GM19240 (cell line): ENCODE measurements at regions not wholly inside any gene's neighbourhood (a gene's known extent, or its start where the extent isn't known, plus 50 kb on each side); places are given as distances from the start of the nearest gene placed in this dataset.
"Not testable (repeated sequence)": the region's sequence is repeated elsewhere in the genome, so short reads cannot be mapped to it uniquely, and the experiment has no call there.

Experiments used
- DNase-seq: peaks from one replicate; pipeline ENCODE4 v3.0.0; 2011; ENCODE audit warnings: low spot score; ENCODE audit not compliant: insufficient read length

GRCh38 chr1:187816646-187817045 lies 987.9 kb downstream of the PLA2G4A start:
- DNase-seq = no peak

DNA sequence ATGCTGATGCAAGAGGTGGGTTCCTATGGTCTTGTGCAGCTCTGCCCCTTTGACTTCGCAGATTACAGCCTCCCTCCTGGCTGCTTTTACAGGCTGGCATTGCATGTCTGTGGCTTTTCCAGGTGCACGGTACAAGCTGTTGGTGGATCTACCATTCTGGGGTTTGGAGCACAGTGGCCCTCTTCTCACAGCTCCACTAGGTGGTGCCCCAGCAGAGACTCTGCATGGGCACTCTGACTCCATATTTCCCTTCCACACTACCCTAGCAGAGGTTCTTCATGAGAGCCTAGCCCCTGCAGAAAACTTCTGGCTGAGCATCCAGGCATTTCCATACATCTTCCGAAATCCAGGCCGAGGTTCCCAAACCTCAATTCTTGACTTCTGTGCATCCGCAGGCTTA lies 989.0 kb downstream of the PLA2G4A start:
- no peak for DNase-seq

- no peak for DNase-seq
Observed at GRCh38 chr1:187819086-187819485, 990.3 kb downstream of the PLA2G4A start.

GRCh38 chr1:187836557-187836956 lies 1007.8 kb downstream of the PLA2G4A start:
- DNase-seq = no peak

GRCh38 chr1:187837787-187838186 lies 1009.0 kb downstream of the PLA2G4A start:
- no peak for DNase-seq

DNA sequence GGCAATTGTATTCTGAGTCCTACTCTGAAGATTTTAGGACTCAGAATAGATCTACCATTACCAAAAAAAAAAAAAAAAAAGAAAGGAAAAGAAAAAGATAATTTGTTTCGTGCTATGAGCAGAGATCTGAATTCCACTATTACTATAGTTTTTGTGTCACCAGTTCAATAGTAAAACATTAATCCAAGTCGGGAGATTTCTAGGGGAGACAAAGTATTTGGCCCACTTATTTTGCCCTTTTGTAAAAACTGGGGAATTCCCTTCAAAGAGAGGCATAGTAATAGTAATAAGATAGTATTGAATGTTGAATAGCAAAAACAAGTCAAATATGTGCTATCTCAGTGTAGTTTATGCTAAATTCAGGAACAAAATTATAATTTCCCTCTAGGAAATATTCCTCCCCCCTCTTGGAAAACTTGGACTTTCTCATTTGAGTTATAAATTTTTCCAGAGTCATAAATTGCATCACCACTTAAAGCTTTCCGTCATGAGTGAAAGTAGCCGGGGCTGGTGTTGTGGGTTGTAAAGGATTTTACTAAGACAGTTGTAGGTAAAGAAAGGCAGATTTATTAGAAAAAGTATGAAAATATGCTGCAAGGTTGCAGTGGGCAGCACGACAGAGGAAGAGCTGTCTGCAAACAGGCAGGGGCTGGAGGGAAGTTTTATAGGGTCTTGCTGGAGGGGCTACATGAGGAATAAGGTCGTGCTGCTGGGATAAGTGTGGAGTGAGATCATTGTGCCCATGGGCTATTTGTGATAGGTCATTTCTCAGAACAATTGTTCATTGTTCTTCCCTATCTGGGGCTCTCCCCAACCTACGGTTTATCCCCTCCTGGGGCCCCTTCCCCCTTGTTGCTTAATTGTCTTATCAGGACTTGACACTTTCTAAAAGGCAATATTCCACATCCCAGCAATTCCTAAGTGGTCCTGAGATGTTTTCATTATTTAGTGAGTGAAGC lies 1009.9 kb downstream of the PLA2G4A start:
- DNase-seq = no peak

- DNase-seq = no peak
Observed at GRCh38 chr1:187839873-187840272, 1011.1 kb downstream of the PLA2G4A start.

DNA sequence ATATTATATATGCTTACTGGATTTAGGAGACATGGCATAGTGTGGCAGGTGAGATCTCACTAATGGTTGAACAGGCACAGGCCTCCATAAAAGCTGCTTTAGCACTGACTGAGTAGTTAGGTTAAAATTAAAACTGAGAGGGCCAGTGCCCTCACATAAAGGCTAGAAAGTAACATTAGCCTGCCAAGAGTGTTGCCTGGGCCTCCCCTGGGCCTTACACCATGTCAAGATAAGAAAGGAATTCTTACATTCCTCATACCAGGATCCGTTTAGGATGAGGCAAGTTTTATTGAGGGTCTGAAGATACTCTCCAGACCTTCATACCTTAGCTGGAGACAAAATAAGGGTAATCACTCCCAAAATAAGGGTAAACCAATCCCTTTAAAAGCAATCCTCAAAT lies 1011.8 kb downstream of the PLA2G4A start:
- DNase-seq = no peak

GRCh38 chr1:187842406-187843165 lies 1013.8 kb downstream of the PLA2G4A start:
- DNase-seq = no peak

GRCh38 chr1:187844313-187844712 lies 1015.6 kb downstream of the PLA2G4A start:
- no peak for DNase-seq

GRCh38 chr1:187847531-187847930 lies 1018.8 kb downstream of the PLA2G4A start:
- DNase-seq = no peak

- no peak for DNase-seq
Observed at GRCh38 chr1:187848321-187848720, 1019.6 kb downstream of the PLA2G4A start.

DNA sequence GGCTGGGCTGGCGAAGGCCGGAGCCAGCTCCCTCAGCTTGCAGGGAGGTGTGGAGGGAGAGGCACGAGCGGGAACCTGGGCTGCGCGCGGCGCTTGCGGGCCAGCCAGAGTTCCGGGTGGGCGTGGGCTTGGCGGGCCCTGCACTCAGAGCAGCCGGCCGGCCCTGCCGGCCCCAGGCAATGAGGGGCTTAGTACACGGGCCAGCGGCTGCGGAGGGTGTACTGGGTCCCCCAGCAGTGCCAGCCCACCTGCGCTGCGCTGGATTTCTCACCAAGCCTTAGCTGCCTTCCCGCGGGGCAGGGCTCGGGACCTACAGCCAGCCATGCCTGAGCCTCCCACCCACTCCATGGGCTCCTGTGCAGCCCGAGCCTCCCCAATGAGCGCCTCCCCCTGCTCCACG lies 1021.4 kb downstream of the PLA2G4A start:
- DNase-seq = not testable (repeated sequence)

DNA sequence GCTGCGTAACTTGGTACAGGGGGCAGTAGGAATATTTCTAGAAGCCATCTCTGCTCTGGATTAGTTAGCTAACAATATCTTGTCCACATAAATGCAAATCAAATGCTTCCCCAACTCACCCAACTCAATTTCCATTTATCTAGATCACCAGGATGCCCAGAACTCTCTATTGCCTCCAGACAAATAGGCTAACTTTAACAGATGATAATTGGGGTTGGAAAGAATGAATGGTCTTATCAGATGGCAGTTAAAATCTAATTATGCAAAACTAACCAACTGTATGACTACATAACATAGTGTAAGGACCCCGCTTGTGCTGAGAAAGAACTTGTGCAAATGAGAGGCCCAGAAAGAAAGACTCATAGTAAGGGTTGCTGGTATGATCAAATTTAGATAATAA lies 1024.8 kb downstream of the PLA2G4A start:
- DNase-seq = no peak

- DNase-seq = no peak
Observed at GRCh38 chr1:187854457-187854856, 1025.7 kb downstream of the PLA2G4A start.

DNA sequence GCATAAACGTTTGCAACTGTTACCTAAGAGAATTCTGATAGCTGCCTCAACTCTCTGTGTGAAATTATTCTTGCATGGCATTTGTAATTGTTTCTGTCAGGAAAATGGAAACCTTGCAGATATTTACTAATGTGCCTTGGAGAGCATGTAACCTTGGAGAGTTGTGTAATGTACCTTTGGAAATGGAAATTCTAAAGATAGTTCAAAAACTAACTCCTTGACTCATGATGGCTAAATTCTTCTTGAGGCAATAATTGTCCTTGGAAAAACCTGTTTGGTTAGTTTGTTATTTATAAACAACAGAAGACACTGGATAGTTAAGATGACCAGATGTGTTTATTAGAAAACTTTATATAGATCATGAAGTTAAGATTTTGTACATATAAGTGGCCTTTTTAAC lies 1033.8 kb downstream of the PLA2G4A start:
- DNase-seq = no peak

GRCh38 chr1:187870552-187870951 lies 1041.8 kb downstream of the PLA2G4A start:
- no peak for DNase-seq

GRCh38 chr1:187871177-187871845 lies 1042.6 kb downstream of the PLA2G4A start:
- no peak for DNase-seq

GRCh38 chr1:187872550-187872949 lies 1043.8 kb downstream of the PLA2G4A start:
- DNase-seq = no peak

DNA sequence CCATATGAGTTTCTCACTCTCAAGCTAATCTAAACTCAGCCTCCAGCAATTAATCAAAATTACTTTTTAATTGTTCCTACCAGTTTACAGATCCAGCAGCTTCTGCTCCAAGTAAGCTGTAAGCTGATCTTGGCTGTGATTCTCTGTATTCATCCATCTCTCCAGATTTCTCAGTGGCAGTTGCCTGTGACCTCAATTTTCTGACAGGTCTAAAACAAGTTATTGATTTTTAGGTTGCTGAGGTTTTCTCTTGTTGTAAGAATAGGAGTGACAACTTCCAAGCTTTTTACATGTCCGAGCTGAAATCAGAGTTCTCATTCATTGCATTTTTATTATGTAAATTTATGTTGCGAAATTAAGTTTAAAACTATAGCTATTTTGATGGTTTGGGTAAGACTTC lies 1044.4 kb downstream of the PLA2G4A start:
- DNase-seq = no peak

DNA sequence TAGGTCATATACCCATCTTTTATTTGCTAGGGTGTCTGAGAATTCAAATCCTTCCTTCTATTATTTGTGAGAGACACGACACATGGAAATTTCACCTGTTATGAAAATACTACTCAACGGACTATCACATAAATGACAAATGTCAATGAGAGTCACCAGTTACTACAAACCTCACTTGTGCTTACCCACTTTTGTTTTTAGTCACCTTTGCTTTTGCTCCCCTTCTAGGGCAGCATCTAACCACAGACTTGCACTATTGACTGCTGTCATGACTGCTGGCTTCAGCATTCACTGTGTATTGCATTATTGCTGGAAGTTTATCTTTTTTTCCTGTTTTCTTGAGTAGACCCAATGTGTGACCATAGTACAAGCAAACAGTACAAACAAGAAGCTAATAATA lies 1048.0 kb downstream of the PLA2G4A start:
- no peak for DNase-seq

DNA sequence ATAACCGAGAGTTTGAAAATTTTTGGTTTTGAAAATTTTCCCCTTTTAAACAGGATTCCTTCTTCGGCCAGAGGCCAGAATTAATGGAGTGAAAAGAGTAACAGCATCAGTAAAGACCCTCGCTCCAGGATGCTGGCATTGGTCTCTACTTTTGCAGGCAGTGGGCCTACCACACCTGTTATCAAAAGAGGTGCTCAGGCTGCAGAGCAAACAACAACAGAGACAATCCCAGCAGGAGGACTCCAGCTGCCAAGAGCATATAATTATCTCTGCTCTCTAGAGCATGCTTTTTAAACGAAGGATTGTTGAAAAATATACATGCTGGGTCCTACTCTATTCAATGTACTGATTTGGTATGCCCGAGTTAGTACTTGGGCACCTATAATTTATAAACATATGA lies 1048.5 kb downstream of the PLA2G4A start:
- DNase-seq = no peak
